Mammary epithelial cell (primary cell): ENCODE measurements at regions not wholly inside any gene's neighbourhood (a gene's known extent, or its start where the extent isn't known, plus 50 kb on each side); places are given as distances from the start of the nearest gene placed in this dataset.

Experiments used
- EZH2 ChIP-seq: IDR thresholded peaks from 2 replicates; pipeline ENCODE4 v1.6.1; 2012; ENCODE audit warnings: low read length, inconsistent platforms, borderline replicate concordance
- TF ChIP-seq, protein P1 (sequence below), 2 donors: IDR thresholded peaks in 1 of 2; conservative IDR thresholded peaks in 1 of 2; 2 replicates each; pipeline ENCODE4 v1.5.1; 2011 to 2012; ENCODE audit warnings: inconsistent platforms in 2 of 2, low read length in 2 of 2, mild to moderate bottlenecking in 2 of 2, control low read depth in 1 of 2, low read depth in 1 of 2; ENCODE audit not compliant: insufficient read depth in 1 of 2; ENCODE audit errors: extremely low read depth in 1 of 2

DNA sequence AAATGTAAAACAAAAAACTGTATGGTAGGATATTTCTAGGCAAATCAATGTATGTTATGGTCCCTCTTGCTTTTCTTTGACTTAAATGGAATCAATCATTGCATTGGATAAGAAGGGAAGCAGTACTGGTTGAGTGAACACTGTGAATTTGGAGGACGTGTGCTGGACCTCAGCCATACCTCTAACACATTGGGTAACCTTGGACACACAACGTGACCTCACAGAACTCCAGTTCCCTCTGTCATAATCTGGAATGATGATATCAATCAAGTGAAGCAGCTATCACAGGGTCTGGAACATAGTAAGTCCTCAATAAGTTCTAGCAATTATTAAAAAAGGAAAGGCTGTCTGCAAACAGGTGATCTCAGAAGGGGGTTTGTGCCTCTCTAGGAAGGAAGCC is 474.9 kb upstream of the TCF4 start:
- TF ChIP-seq, protein P1, sequence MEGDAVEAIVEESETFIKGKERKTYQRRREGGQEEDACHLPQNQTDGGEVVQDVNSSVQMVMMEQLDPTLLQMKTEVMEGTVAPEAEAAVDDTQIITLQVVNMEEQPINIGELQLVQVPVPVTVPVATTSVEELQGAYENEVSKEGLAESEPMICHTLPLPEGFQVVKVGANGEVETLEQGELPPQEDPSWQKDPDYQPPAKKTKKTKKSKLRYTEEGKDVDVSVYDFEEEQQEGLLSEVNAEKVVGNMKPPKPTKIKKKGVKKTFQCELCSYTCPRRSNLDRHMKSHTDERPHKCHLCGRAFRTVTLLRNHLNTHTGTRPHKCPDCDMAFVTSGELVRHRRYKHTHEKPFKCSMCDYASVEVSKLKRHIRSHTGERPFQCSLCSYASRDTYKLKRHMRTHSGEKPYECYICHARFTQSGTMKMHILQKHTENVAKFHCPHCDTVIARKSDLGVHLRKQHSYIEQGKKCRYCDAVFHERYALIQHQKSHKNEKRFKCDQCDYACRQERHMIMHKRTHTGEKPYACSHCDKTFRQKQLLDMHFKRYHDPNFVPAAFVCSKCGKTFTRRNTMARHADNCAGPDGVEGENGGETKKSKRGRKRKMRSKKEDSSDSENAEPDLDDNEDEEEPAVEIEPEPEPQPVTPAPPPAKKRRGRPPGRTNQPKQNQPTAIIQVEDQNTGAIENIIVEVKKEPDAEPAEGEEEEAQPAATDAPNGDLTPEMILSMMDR (conservative IDR thresholded peaks at IDR 0.05 in 1 of 2, IDR thresholded peaks at IDR 0.05 in 1 of 2; ENCODE audit: extremely low read depth in 1 of 2, insufficient read depth in 1 of 2, low read depth in 1 of 2, low read length in 2 of 2), result no peak
- no peak for TF ChIP-seq EZH2
